GM12878 (cell line): ENCODE measurements at regions not wholly inside any gene's neighbourhood (a gene's known extent, or its start where the extent isn't known, plus 50 kb on each side); places are given as distances from the start of the nearest gene placed in this dataset.

Source experiments
- ATAC-seq: fragments of 200-7000 bp; cut with Tn5 transposase; 3 replicates; pipeline ENCODE4 v1.9.1; 2020; ENCODE audit warnings: mild to moderate bottlenecking, moderate library complexity
- BruUV-seq: library from RNA; stranded (reverse); fragments of 400-500 nt; replicated peaks from 2 replicates; lab custom pipeline; 2021; lab: Mats Ljungman, UMichigan
- CTCF ChIA-PET: fragments of 300-600 bp; sonication (Branson Sonifier 250); formaldehyde crosslinking; extraction: SDS; loops from one replicate; lab custom pipeline; 2021; ENCODE audit warnings: inconsistent platforms; lab: Yijun Ruan, JAX
- POLR2A ChIA-PET: fragments of 350-600 bp; formaldehyde crosslinking; extraction: SDS; loops from one replicate; lab custom pipeline; 2021; ENCODE audit warnings: inconsistent platforms; lab: Charles Lee
- RAD21 ChIA-PET: fragments of 300-600 bp; sonication (Branson Sonifier 250); formaldehyde crosslinking; loops from one replicate; lab custom pipeline; 2023; ENCODE audit warnings: antibody characterized with exemption; ENCODE audit not compliant: unreplicated experiment; lab: Charles Lee
- SMC1A ChIA-PET: fragments of 300-600 bp; sonication (Branson Sonifier 250); formaldehyde crosslinking; loops from one replicate; lab custom pipeline; 2023; ENCODE audit not compliant: unreplicated experiment, uncharacterized antibody; lab: Charles Lee
- DNase-seq: peaks from one replicate; pipeline ENCODE4 v3.0.0-alpha.2; 2011; ENCODE audit warnings: low read depth, low spot score
- FAIRE-seq: peaks from 3 replicates; lab custom pipeline; 2011; peaks lifted over from hg19 to GRCh38; lab: Jason Lieb, UNC
- H2AFZ ChIP-seq: 2 replicates; pipeline ENCODE4 v1.6.0; 2011; ENCODE audit warnings: low read depth, low read length, control low read depth; ENCODE audit not compliant: control insufficient read depth
- H3K27ac ChIP-seq: 2 replicates; pipeline ENCODE4 v1.5.1; 2011; ENCODE audit warnings: control low read depth; ENCODE audit not compliant: control insufficient read depth, insufficient read depth
- H3K27me3 ChIP-seq, 2 experiments: replicated peaks in 1 of 2; 2 replicates each; pipeline versions ENCODE4 v1.6.0 to v1.6.1; 2011; ENCODE audit warnings: low read length in 1 of 2; ENCODE audit not compliant: control insufficient read depth in 2 of 2, insufficient read depth in 2 of 2
- H3K36me3 ChIP-seq, 2 experiments: 2 replicates each; pipeline ENCODE4 v1.5.1; 2011; ENCODE audit warnings: low read length in 1 of 2; ENCODE audit not compliant: control insufficient read depth in 2 of 2, insufficient read depth in 2 of 2
- H3K4me1 ChIP-seq: 2 replicates; pipeline ENCODE4 v1.6.1; 2011; ENCODE audit warnings: mild to moderate bottlenecking, low read length, moderate library complexity, mixed read lengths; ENCODE audit not compliant: control insufficient read depth, insufficient read depth
- H3K4me2 ChIP-seq: 2 replicates; pipeline ENCODE4 v1.6.0; 2011; ENCODE audit warnings: control low read depth; ENCODE audit not compliant: control insufficient read depth, insufficient read depth
- H3K4me3 ChIP-seq: fragments of 200-600 bp; sonication (generic); 2 replicates; pipeline ENCODE4 v1.5.1; 2016
- H3K79me2 ChIP-seq: 2 replicates; pipeline ENCODE4 v1.6.0; 2011; ENCODE audit warnings: low read length; ENCODE audit not compliant: control insufficient read depth, insufficient read depth
- H3K9ac ChIP-seq: 2 replicates; pipeline ENCODE4 v1.8.0; 2011; ENCODE audit warnings: low read length, control low read depth, mixed read lengths; ENCODE audit not compliant: control insufficient read depth, insufficient read depth
- H3K9me3 ChIP-seq: replicated peaks from 3 replicates; pipeline ENCODE4 v1.5.1; 2011; ENCODE audit warnings: mild to moderate bottlenecking, low read length; ENCODE audit not compliant: control insufficient read depth, insufficient read depth
- H4K20me1 ChIP-seq: 2 replicates; pipeline ENCODE4 v1.6.0; 2011; ENCODE audit not compliant: control insufficient read depth, insufficient read depth
- CEBPB ChIP-seq, 2 experiments: fragments of 150-350 bp in 1 of 2; IDR thresholded peaks; 2 replicates each; pipeline ENCODE4 v1.6.1; 2012 to 2014; ENCODE audit warnings: low read depth in 2 of 2, low read length in 2 of 2, borderline replicate concordance in 1 of 2, inconsistent platforms in 1 of 2
- CREM ChIP-seq: IDR thresholded peaks from 2 replicates; pipeline ENCODE4 v1.6.1; 2014; ENCODE audit warnings: antibody characterized with exemption, low read depth
- DPF2 ChIP-seq: fragments of 450-650 bp; IDR thresholded peaks from 2 replicates; pipeline ENCODE4 v1.6.1; 2017; ENCODE audit warnings: mild to moderate bottlenecking
- IKZF1 ChIP-seq: fragments of 450-650 bp; conservative IDR thresholded peaks from 2 replicates; pipeline ENCODE4 v1.6.1; 2017; ENCODE audit warnings: antibody characterized with exemption, mild to moderate bottlenecking
- LARP7 ChIP-seq: fragments of 450-650 bp; IDR thresholded peaks from 2 replicates; pipeline ENCODE4 v1.6.1; 2017; ENCODE audit warnings: mild to moderate bottlenecking
- MEF2B ChIP-seq: fragments of 450-650 bp; IDR thresholded peaks from 2 replicates; pipeline ENCODE4 v1.6.1; 2018; ENCODE audit warnings: mild to moderate bottlenecking, moderate library complexity; ENCODE audit not compliant: partially characterized antibody, poor library complexity, severe bottlenecking
- MTA2 ChIP-seq: fragments of 450-650 bp; IDR thresholded peaks from 2 replicates; pipeline ENCODE4 v1.6.1; 2016; ENCODE audit warnings: low read depth, mild to moderate bottlenecking, moderate library complexity
- PAX5 ChIP-seq: IDR thresholded peaks from 2 replicates; pipeline ENCODE4 v1.6.1; 2011; ENCODE audit warnings: low read depth, low read length, borderline replicate concordance
- POLR2AphosphoS2 ChIP-seq: IDR thresholded peaks from 2 replicates; pipeline ENCODE4 v1.6.1; 2011; ENCODE audit warnings: low read depth, mild to moderate bottlenecking, low read length, improper control_type of control experiment, moderate library complexity
- POU2F2 ChIP-seq: IDR thresholded peaks from 3 replicates; pipeline ENCODE4 v1.6.1; 2011; ENCODE audit warnings: low read depth, mild to moderate bottlenecking, low read length, borderline replicate concordance
- PRDM15 ChIP-seq: fragments of 450-650 bp; formaldehyde crosslinking; IDR thresholded peaks from 2 replicates; pipeline ENCODE4 v1.4.0; 2020; ENCODE audit warnings: mild to moderate bottlenecking, moderate library complexity
- RAD51 ChIP-seq: fragments of 450-650 bp; IDR thresholded peaks from 2 replicates; pipeline ENCODE4 v1.6.1; 2016; ENCODE audit warnings: moderate library complexity, mild to moderate bottlenecking, inconsistent platforms
- SMC3 ChIP-seq: IDR thresholded peaks from 2 replicates; pipeline ENCODE4 v1.6.1; 2011; ENCODE audit warnings: low read length, improper control_type of control experiment, borderline replicate concordance
- SRF ChIP-seq, 2 experiments: IDR thresholded peaks; 2 replicates each; pipeline ENCODE4 v1.6.1; 2011; ENCODE audit warnings: low read depth in 2 of 2, low read length in 2 of 2, mild to moderate bottlenecking in 1 of 2, moderate library complexity in 1 of 2
- ZNF207 ChIP-seq: fragments of 450-650 bp; IDR thresholded peaks from 2 replicates; pipeline ENCODE4 v1.6.1; 2014; ENCODE audit warnings: antibody characterized with exemption, mild to moderate bottlenecking, borderline replicate concordance
- ZNF384 ChIP-seq: IDR thresholded peaks from 2 replicates; pipeline ENCODE4 v1.6.1; 2012; ENCODE audit warnings: low read depth, mild to moderate bottlenecking, low read length, improper control_type of control experiment, borderline replicate concordance
- ZNF622 ChIP-seq: fragments of 450-650 bp; IDR thresholded peaks from 2 replicates; pipeline ENCODE4 v1.6.1; 2017; ENCODE audit warnings: mild to moderate bottlenecking, inconsistent platforms
- WGBS: methylation state at CpG from one replicate; pipeline ENCODE4 v1.1.6; 2016; ENCODE audit warnings: low lambda C conversion rate; ENCODE audit not compliant: insufficient replicate concordance, insufficient coverage; ENCODE audit errors: missing lambda C conversion rate; 5-methylcytosine and 5-hydroxymethylcytosine counted together
- in situ Hi-C: fragments of 300-500 bp; cut with MboI; formaldehyde crosslinking; loops from 9 replicates; pipeline ENCODE4 v1.14.3; 2018; ENCODE audit warnings: mixed read lengths
- intact Hi-C: fragments of 100-400 bp; cut with micrococcal nuclease; formaldehyde crosslinking; loops from one replicate; pipeline ENCODE4 v1.14.2; 2022; ENCODE audit not compliant: unreplicated experiment
- TF ChIP-seq, protein P1 (sequence below): IDR thresholded peaks from 2 replicates; pipeline ENCODE4 v1.6.1; 2011; ENCODE audit warnings: mild to moderate bottlenecking, low read depth, low read length, moderate library complexity; ENCODE audit not compliant: insufficient replicate concordance

GRCh38 chr20:39222101-39222500 is 260.0 kb downstream of the DHX35 start:
- ATAC-seq = no peak
- no peaks in the 10 kb centered on the region for H4K20me1 ChIP-seq
- H3K27ac ChIP-seq = no peak overlapping the region
- no peaks in the 10 kb centered on the region for H3K79me2 ChIP-seq
- no peak for FAIRE-seq
- 0% methylated on average over 1 of the region's 1 CpG for WGBS
- ChIA-PET RAD21 (no interaction called here), SMC1A (interaction anchor here (0.6 kb wide), 1 partner anchor 25 kb away, joined by 3 read pairs; no protein-coding TSS in a partner anchor), CTCF (no interaction called here), POLR2A (no interaction called here)
- no TSS peak for BruUV-seq
- no peaks in the 10 kb centered on the region for H3K27me3 ChIP-seq
- in situ Hi-C loops (no loop called here), intact Hi-C loops (no loop called here)
- H3K36me3 ChIP-seq = no peaks in the 10 kb centered on the region
- no peak overlapping the region for H2AFZ ChIP-seq
- no peaks in the 10 kb centered on the region for H3K4me1 ChIP-seq
- no peak for DNase-seq
- no peak overlapping the region for H3K9ac ChIP-seq
- no peak overlapping the region for H3K4me2 ChIP-seq
- TF ChIP-seq DPF2 (no peak), SMC3 (no peak), POLR2AphosphoS2 (no peak), RAD51 (no peak), PRDM15 (CRISPR knock-in tag) (no peak), ZNF622 (no peak), PAX5 (no peak), LARP7 (no peak), MTA2 (no peak), IKZF1 (no peak), CEBPB (IDR thresholded peaks at IDR 0.05; ENCODE audit: borderline replicate concordance in 1 of 2, low read depth in 2 of 2, low read length in 2 of 2) (no peak), CREM (no peak), ZNF384 (no peak), POU2F2 (no peak), SRF (IDR thresholded peaks at IDR 0.05; ENCODE audit: low read depth in 2 of 2, low read length in 2 of 2) (no peak), ZNF207 (no peak), MEF2B (no peak)
- TF ChIP-seq, protein P1, sequence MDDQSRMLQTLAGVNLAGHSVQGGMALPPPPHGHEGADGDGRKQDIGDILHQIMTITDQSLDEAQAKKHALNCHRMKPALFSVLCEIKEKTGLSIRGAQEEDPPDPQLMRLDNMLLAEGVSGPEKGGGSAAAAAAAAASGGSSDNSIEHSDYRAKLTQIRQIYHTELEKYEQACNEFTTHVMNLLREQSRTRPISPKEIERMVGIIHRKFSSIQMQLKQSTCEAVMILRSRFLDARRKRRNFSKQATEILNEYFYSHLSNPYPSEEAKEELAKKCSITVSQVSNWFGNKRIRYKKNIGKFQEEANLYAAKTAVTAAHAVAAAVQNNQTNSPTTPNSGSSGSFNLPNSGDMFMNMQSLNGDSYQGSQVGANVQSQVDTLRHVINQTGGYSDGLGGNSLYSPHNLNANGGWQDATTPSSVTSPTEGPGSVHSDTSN = no peak
- no peak overlapping the region for H3K4me3 ChIP-seq
- H3K9me3 ChIP-seq = no peaks in the 10 kb centered on the region
